ENCODE measurements at regions not wholly inside any gene's neighbourhood (a gene's known extent, or its start where the extent isn't known, plus 50 kb on each side); places are given as distances from the start of the nearest gene placed in this dataset.

- no peaks in the 10 kb centered on the region for H3K9me3 ChIP-seq
- no peak for TF ChIP-seq POLR2A (IDR thresholded peaks at IDR 0.05)
- TF ChIP-seq CTCF (IDR thresholded peaks at IDR 0.05), result no peak
- no peak for TF ChIP-seq EP300 (IDR thresholded peaks at IDR 0.05)
- no peak for TF ChIP-seq POLR2AphosphoS5 (IDR thresholded peaks at IDR 0.05)
- peaks cover 2% of the 10 kb centered on the region for H3K4me1 ChIP-seq
- no peak overlapping the region for H3K4me3 ChIP-seq
- no peak overlapping the region for H3K27ac ChIP-seq
- no peaks in the 10 kb centered on the region for H3K27me3 ChIP-seq
- WGBS, result 72% methylated on average over 5 of the region's 5 CpGs
- H3K36me3 ChIP-seq, result no peaks in the 10 kb centered on the region
- no peak for DNase-seq (ENCODE audit: low spot score in 2 of 2)
Observed at GRCh38 chr4:189299706-189300105, 641.0 kb upstream of the FRG1 start.

- no peak for DNase-seq (ENCODE audit: low spot score in 2 of 2)
- H3K4me3 ChIP-seq, result no peak overlapping the region
- H3K27me3 ChIP-seq, result no peaks in the 10 kb centered on the region
- H3K4me1 ChIP-seq, result peaks cover 6% of the 10 kb centered on the region
- WGBS, result 87% methylated on average over 9 of the region's 9 CpGs
- no peaks in the 10 kb centered on the region for H3K36me3 ChIP-seq
- no peak overlapping the region for H3K27ac ChIP-seq
- TF ChIP-seq POLR2AphosphoS5 (IDR thresholded peaks at IDR 0.05) (no peak), POLR2A (IDR thresholded peaks at IDR 0.05) (no peak), CTCF (IDR thresholded peaks at IDR 0.05) (no peak), EP300 (IDR thresholded peaks at IDR 0.05) (no peak)
- no peaks in the 10 kb centered on the region for H3K9me3 ChIP-seq
Observed at GRCh38 chr4:189301692-189302091, 639.0 kb upstream of the FRG1 start.

DNA sequence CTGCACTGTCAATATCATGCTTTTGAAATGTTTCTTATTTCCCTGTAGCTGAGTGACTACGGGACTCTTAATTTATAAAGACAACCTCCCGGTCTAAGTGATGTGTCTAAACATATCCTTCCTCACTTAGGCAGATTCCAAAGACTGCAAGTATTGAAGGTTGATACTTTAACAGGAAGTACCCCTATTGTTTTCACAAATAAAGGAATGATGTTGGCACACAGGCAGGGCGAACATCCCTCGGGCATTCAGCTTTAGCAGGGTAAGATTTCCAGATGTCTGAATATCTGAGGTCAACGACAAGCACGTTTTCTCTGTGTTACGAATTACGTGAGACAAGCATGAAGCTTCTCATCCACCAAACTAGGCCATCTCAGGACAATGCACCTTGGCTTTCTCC is 638.0 kb upstream of the FRG1 start:
- no peaks in the 10 kb centered on the region for H3K36me3 ChIP-seq
- TF ChIP-seq EP300 (IDR thresholded peaks at IDR 0.05), result no peak
- TF ChIP-seq POLR2A (IDR thresholded peaks at IDR 0.05), result no peak
- no peak for TF ChIP-seq CTCF (IDR thresholded peaks at IDR 0.05)
- no peak for TF ChIP-seq POLR2AphosphoS5 (IDR thresholded peaks at IDR 0.05)
- H3K4me3 ChIP-seq, result no peak overlapping the region
- WGBS, result 49% methylated on average over 8 of the region's 8 CpGs
- H3K4me1 ChIP-seq, result peaks cover 6% of the 10 kb centered on the region
- H3K27ac ChIP-seq, result no peak overlapping the region
- no peaks in the 10 kb centered on the region for H3K9me3 ChIP-seq
- no peak for DNase-seq (ENCODE audit: low spot score in 2 of 2)
- H3K27me3 ChIP-seq, result no peaks in the 10 kb centered on the region

DNA sequence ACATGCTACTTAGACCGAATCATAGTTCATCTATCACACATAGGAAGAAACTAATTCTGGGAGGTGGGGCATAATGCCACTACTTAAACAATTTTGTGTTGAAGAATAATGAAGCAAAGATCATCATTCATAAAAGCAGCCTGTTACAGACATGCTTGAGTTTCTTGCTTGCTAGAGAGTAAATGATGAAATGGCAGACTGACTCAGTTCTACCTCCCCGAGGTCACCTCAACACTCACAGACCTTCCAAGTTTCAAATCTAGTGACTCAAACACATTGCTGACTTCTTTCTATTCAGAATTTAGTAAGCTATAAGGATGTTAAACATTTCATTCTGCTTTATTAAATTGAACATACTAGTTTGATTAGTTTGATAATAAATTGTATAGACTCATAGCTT is 636.5 kb upstream of the FRG1 start:
- 51% methylated on average over 2 of the region's 2 CpGs for WGBS
- H3K4me1 ChIP-seq, result peaks cover 6% of the 10 kb centered on the region
- H3K4me3 ChIP-seq, result no peak overlapping the region
- no peaks in the 10 kb centered on the region for H3K9me3 ChIP-seq
- no peak overlapping the region for H3K27ac ChIP-seq
- H3K27me3 ChIP-seq, result no peaks in the 10 kb centered on the region
- no peaks in the 10 kb centered on the region for H3K36me3 ChIP-seq
- DNase-seq (ENCODE audit: low spot score in 2 of 2), result no peak
- TF ChIP-seq CTCF (IDR thresholded peaks at IDR 0.05), result no peak
- TF ChIP-seq EP300 (IDR thresholded peaks at IDR 0.05), result no peak

- H3K4me1 ChIP-seq, result peaks cover 6% of the 10 kb centered on the region
- no peaks in the 10 kb centered on the region for H3K9me3 ChIP-seq
- TF ChIP-seq POLR2AphosphoS5 (IDR thresholded peaks at IDR 0.05) (no peak), CTCF (IDR thresholded peaks at IDR 0.05) (no peak), EP300 (IDR thresholded peaks at IDR 0.05) (no peak), POLR2A (IDR thresholded peaks at IDR 0.05) (no peak)
- DNase-seq (ENCODE audit: low spot score in 2 of 2), result no peak
- WGBS, result 0% methylated on average over 2 of the region's 2 CpGs
- no peaks in the 10 kb centered on the region for H3K36me3 ChIP-seq
- H3K27me3 ChIP-seq, result no peaks in the 10 kb centered on the region
- no peak overlapping the region for H3K4me3 ChIP-seq
- H3K27ac ChIP-seq, result no peak overlapping the region
Observed at GRCh38 chr4:189304809-189305208, 635.9 kb upstream of the FRG1 start.
